ENCODE measurements at regions not wholly inside any gene's neighbourhood (a gene's known extent, or its start where the extent isn't known, plus 50 kb on each side); places are given as distances from the start of the nearest gene placed in this dataset.

DNA sequence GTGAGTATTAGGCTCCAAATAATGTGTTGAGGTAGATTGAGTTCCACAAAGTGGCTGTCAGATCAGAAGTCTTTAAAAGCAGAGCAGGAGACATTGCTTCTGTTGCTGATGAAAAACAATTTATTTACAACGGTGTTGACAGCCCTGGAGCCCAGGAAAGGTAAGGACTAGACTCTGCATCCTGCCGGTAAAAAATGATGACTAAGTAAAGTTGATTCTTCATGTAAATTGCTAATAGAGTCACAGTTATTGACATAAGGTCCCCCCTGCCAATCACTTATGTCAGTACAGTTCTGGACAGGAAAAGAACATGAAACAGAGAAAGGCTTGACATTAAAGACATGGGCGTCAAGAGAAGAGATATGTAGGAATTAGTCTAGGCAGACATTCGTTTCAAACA, 552.5 kb downstream of the HTR1A start:
- no peak for TF ChIP-seq EP300 (IDR thresholded peaks at IDR 0.05; ENCODE audit: borderline replicate concordance)
- no peak for TF ChIP-seq CREB1 (IDR thresholded peaks at IDR 0.05; ENCODE audit: low read depth)
- no peak for TF ChIP-seq TAF1 (IDR thresholded peaks at IDR 0.05; ENCODE audit: low read depth)
- TF ChIP-seq NFIC (IDR thresholded peaks at IDR 0.05), result no peak
- no peak for TF ChIP-seq REST (IDR thresholded peaks at IDR 0.05; ENCODE audit: low read depth)
- TF ChIP-seq RAD21 (IDR thresholded peaks at IDR 0.05; ENCODE audit: low read depth), result no peak
- TF ChIP-seq MAX (IDR thresholded peaks at IDR 0.05), result no peak
- TF ChIP-seq, protein P1, sequence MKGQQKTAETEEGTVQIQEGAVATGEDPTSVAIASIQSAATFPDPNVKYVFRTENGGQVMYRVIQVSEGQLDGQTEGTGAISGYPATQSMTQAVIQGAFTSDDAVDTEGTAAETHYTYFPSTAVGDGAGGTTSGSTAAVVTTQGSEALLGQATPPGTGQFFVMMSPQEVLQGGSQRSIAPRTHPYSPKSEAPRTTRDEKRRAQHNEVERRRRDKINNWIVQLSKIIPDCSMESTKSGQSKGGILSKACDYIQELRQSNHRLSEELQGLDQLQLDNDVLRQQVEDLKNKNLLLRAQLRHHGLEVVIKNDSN (IDR thresholded peaks at IDR 0.05), result no peak
- no peak for TF ChIP-seq TEAD4 (IDR thresholded peaks at IDR 0.05)
- no peak for TF ChIP-seq ZBTB7A (IDR thresholded peaks at IDR 0.05; ENCODE audit: low read depth)
- no peak for TF ChIP-seq YY1 (IDR thresholded peaks at IDR 0.05; ENCODE audit: low read depth)
